ENCODE measurements at regions not wholly inside any gene's neighbourhood (a gene's known extent, or its start where the extent isn't known, plus 50 kb on each side); places are given as distances from the start of the nearest gene placed in this dataset.

DNA sequence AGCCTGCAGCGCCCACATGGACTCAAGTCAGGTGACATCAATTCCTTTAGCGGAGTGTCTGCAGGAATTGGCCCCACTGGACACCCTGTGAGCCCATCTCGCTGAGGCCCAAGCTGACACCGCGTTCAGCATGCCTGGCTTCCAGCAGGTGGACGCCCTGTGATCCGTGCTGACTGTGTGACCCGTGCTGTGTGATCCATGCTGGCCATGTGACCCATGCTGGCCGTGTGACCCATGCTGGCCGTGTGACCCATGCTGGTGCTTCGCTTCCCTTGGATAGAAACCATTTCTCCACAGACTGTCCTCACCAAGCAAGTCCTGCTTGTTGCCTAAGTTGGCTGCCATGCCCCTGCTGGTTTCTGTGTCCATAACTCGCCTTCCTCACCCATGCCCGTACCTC is 392.1 kb downstream of the BRD1 start:
- TF ChIP-seq, protein P1, sequence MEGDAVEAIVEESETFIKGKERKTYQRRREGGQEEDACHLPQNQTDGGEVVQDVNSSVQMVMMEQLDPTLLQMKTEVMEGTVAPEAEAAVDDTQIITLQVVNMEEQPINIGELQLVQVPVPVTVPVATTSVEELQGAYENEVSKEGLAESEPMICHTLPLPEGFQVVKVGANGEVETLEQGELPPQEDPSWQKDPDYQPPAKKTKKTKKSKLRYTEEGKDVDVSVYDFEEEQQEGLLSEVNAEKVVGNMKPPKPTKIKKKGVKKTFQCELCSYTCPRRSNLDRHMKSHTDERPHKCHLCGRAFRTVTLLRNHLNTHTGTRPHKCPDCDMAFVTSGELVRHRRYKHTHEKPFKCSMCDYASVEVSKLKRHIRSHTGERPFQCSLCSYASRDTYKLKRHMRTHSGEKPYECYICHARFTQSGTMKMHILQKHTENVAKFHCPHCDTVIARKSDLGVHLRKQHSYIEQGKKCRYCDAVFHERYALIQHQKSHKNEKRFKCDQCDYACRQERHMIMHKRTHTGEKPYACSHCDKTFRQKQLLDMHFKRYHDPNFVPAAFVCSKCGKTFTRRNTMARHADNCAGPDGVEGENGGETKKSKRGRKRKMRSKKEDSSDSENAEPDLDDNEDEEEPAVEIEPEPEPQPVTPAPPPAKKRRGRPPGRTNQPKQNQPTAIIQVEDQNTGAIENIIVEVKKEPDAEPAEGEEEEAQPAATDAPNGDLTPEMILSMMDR (IDR thresholded peaks at IDR 0.05), result no peak
- TF ChIP-seq POLR2A (IDR thresholded peaks at IDR 0.05) (no peak), POLR2AphosphoS5 (IDR thresholded peaks at IDR 0.05) (no peak)
